ENCODE measurements at regions not wholly inside any gene's neighbourhood (a gene's known extent, or its start where the extent isn't known, plus 50 kb on each side); places are given as distances from the start of the nearest gene placed in this dataset.

DNA sequence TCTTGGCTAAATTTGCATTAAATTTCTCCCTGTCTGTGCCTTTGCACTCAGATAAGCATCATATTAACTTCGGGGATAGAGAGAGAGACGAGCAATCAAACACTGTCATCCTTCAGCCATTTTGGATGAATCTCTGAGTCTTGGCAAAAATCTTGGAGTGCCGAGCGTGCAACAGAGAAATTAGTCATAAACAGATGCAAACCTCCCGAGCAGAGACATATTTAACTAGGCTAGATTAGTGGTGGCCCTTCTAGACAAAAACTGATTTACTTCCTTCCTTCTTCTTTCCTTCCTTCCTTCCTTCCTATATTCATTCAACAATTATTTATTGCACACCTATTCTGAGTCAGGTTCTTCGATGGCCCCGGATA lies 114.4 kb upstream of the BLID start:
- TF ChIP-seq, protein P1, sequence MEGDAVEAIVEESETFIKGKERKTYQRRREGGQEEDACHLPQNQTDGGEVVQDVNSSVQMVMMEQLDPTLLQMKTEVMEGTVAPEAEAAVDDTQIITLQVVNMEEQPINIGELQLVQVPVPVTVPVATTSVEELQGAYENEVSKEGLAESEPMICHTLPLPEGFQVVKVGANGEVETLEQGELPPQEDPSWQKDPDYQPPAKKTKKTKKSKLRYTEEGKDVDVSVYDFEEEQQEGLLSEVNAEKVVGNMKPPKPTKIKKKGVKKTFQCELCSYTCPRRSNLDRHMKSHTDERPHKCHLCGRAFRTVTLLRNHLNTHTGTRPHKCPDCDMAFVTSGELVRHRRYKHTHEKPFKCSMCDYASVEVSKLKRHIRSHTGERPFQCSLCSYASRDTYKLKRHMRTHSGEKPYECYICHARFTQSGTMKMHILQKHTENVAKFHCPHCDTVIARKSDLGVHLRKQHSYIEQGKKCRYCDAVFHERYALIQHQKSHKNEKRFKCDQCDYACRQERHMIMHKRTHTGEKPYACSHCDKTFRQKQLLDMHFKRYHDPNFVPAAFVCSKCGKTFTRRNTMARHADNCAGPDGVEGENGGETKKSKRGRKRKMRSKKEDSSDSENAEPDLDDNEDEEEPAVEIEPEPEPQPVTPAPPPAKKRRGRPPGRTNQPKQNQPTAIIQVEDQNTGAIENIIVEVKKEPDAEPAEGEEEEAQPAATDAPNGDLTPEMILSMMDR (conservative IDR thresholded peaks at IDR 0.05), result no peak
- TF ChIP-seq ZFX (IDR thresholded peaks at IDR 0.05), result no peak

All from C4-2B (cell line).